ENCODE measurements at regions not wholly inside any gene's neighbourhood (a gene's known extent, or its start where the extent isn't known, plus 50 kb on each side); places are given as distances from the start of the nearest gene placed in this dataset.

DNA sequence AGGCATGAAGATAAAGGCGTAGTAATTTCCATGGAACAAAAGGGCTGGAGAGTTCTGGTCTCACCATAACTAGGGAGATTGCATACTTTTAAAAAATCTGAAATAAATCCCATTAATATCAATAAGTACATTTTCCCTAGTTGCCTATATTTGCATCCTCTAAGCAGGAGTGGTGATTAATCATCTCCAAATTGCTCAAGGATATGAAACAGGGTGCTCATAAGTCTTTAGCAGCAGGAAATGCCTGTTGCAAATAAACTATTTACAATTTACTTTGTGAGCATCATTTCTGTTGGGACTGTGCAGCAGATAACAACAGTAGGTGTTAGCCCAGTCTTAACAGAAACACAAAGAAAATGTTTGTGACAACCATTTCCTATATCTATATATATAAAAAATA lies 92.4 kb upstream of the TMEM178A start:
- TF ChIP-seq POLR2AphosphoS5 (IDR thresholded peaks at IDR 0.05; ENCODE audit: low read depth, low read length) (no peak), CTCF (IDR thresholded peaks at IDR 0.05) (no peak), TCF7L2 (IDR thresholded peaks at IDR 0.05; ENCODE audit: low read depth, low read length) (no peak)
- TF ChIP-seq, protein P1, sequence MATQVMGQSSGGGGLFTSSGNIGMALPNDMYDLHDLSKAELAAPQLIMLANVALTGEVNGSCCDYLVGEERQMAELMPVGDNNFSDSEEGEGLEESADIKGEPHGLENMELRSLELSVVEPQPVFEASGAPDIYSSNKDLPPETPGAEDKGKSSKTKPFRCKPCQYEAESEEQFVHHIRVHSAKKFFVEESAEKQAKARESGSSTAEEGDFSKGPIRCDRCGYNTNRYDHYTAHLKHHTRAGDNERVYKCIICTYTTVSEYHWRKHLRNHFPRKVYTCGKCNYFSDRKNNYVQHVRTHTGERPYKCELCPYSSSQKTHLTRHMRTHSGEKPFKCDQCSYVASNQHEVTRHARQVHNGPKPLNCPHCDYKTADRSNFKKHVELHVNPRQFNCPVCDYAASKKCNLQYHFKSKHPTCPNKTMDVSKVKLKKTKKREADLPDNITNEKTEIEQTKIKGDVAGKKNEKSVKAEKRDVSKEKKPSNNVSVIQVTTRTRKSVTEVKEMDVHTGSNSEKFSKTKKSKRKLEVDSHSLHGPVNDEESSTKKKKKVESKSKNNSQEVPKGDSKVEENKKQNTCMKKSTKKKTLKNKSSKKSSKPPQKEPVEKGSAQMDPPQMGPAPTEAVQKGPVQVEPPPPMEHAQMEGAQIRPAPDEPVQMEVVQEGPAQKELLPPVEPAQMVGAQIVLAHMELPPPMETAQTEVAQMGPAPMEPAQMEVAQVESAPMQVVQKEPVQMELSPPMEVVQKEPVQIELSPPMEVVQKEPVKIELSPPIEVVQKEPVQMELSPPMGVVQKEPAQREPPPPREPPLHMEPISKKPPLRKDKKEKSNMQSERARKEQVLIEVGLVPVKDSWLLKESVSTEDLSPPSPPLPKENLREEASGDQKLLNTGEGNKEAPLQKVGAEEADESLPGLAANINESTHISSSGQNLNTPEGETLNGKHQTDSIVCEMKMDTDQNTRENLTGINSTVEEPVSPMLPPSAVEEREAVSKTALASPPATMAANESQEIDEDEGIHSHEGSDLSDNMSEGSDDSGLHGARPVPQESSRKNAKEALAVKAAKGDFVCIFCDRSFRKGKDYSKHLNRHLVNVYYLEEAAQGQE (IDR thresholded peaks at IDR 0.05; ENCODE audit: insufficient read depth in 1 of 2, low read depth in 2 of 2, low read length in 1 of 2), result no peak

All from Panc1 (cell line).